GM10266 (cell line): ENCODE measurements at regions not wholly inside any gene's neighbourhood (a gene's known extent, or its start where the extent isn't known, plus 50 kb on each side); places are given as distances from the start of the nearest gene placed in this dataset.

Experiments used
- DNase-seq: peaks from one replicate; pipeline ENCODE4 v3.0.0; 2012; ENCODE audit errors: extremely low spot score
- TF ChIP-seq, protein P1 (sequence below): IDR thresholded peaks from 2 replicates; pipeline ENCODE4 v1.5.1; 2012; ENCODE audit warnings: mild to moderate bottlenecking, low read depth; ENCODE audit not compliant: control insufficient read depth, insufficient read depth; ENCODE audit errors: missing control alignments

DNA sequence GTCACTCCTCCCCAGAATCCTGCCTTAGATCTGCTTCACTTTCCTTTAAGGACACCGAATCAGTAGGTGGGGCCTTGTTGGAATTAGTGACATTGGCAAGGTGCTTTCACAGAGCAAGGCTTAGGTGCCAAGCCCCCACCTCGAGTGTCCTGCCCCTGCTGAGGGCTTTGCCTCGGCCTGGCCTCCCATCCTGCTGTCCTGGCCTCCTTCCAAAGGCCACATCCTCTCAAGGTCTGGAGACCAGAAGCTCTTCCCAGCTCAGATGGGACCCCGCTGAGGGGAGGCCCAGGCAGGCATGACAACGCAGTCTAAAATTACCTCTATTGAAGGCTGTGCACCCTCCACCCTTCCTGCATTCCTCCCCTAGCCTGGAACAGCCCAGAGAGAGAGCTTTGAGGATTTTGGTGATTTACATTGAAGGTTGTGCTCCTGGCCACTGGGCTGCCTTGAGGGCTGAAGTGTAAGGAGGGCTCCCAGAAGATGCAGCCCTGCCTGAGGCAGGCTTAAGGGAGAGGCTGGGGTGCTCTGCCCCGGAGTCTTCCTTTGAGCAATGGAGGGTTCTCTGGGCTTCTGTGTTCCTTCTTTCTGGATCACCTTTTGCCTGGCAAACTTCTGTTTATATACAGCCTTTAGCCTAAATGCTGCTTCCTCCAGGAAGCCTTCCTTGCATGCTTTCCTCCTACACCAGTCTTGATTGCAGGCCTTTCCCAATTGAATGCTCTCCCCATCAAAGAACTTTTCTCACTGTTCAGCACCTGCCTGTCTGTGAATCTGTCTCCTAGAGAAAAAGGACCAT is 154.4 kb downstream of the DDX1 start:
- DNase-seq: no peak
- TF ChIP-seq, protein P1, sequence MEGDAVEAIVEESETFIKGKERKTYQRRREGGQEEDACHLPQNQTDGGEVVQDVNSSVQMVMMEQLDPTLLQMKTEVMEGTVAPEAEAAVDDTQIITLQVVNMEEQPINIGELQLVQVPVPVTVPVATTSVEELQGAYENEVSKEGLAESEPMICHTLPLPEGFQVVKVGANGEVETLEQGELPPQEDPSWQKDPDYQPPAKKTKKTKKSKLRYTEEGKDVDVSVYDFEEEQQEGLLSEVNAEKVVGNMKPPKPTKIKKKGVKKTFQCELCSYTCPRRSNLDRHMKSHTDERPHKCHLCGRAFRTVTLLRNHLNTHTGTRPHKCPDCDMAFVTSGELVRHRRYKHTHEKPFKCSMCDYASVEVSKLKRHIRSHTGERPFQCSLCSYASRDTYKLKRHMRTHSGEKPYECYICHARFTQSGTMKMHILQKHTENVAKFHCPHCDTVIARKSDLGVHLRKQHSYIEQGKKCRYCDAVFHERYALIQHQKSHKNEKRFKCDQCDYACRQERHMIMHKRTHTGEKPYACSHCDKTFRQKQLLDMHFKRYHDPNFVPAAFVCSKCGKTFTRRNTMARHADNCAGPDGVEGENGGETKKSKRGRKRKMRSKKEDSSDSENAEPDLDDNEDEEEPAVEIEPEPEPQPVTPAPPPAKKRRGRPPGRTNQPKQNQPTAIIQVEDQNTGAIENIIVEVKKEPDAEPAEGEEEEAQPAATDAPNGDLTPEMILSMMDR: no peak

DNA sequence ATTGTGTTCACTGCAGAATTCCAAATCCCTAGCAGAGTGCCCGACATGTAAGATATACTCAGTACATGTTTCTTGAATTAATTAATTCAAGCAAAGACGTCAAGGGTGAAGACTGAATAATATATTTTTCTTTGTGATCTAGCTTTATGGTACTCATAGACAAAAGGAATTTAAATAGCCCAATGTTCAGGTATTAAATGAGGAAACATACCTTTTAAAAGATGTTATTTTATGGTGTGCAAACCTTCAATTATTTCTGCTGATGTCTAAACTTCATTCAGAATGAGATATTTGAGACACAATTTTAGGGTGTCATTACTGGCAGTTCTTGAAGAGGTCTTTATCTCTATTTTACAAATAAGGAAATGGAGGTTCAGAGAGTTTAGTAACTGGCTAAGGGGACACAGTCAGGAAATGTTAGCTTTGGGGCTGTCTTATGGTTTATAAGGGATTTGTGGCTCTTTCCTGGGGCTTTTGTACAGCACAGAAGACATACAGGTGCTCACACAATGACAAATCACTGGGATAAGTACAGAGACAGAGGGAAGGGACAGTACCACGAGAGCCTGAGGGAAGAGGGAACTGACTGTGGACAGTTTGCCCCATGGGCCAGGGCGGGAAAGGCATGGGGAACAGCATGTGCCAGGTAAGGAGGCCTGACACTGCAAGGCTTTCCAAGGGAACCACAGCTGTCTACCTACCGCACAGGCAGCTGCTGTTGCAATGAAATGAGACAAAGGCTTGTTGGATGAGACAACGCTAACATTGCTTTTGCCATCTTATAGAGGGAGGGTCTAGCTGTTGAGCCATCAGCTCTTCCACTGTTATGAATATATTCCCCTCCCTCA is 155.3 kb downstream of the DDX1 start:
- no peak for DNase-seq
- TF ChIP-seq, protein P1: no peak

DNA sequence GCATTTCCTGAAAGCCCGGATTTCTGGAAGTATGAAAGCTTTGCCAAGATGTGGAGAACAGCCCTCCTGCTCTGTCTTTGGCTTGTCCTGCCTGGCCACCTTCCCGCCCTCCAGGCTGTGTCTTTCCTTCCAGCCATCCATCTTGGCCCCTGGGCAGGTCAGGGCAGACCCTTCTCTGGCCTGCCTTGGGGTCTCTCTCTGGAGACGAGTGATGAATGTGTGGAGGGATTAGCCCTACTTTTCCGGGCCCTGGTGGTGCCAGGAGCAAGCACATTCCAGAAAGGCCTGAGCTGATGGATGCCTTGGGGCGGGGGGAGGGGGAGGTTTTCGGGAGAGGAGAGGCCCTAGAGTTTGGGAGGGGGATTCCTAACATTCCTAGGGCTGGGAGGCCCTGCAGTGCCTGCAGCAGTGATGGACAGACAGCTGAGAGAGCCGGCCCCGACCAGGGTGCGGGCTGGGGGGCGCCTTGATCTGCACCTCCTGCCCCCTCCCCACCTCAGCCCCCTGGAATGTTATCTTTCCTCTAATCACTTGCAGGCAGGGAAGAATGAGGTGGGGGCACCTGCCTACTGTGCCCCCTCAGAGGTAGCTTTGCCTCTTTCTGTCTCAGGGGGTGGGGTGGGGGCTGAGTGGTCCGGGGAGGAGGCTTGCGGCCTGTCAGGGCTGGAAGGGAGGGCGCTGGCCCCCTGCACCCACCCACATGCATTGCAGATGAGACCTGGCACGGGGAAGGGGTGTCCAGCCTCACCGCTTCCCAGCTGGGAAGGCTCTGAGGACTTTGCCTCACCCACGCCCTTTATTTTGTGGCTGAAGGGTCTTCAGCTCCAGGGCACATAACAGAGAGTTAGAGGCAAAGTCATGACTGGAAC is 156.2 kb downstream of the DDX1 start:
- TF ChIP-seq, protein P1: no peak
- DNase-seq: no peak

DNA sequence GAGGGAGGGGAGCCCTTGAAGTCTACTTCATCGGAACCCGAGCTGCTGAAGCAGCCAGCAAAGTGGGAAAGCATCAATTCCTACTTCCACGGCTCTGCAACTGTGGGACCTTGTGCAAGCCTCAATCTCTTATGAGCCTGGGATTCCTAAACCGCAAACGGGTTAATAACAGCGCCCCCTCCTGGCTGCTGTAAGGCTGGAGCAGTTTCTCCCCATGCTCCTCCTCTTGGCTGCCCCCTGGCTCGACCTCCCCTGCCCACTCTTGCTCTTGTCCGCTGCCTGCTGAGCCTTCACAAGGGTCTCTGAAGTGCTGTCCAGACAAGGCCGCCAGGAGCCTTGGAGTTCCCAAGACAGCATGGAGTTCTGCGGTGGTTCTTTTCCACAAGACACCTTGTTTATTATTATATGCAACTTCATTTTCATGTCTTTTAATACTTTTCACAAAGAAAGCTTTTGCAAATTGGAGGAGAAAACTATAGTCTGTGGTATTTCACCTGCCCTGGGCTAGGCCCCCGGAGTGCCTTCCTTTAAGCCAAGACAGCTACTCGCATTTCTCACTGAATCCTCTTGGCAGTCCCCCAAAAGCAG is 157.2 kb downstream of the DDX1 start:
- DNase-seq: peak; percentile 44

DNA sequence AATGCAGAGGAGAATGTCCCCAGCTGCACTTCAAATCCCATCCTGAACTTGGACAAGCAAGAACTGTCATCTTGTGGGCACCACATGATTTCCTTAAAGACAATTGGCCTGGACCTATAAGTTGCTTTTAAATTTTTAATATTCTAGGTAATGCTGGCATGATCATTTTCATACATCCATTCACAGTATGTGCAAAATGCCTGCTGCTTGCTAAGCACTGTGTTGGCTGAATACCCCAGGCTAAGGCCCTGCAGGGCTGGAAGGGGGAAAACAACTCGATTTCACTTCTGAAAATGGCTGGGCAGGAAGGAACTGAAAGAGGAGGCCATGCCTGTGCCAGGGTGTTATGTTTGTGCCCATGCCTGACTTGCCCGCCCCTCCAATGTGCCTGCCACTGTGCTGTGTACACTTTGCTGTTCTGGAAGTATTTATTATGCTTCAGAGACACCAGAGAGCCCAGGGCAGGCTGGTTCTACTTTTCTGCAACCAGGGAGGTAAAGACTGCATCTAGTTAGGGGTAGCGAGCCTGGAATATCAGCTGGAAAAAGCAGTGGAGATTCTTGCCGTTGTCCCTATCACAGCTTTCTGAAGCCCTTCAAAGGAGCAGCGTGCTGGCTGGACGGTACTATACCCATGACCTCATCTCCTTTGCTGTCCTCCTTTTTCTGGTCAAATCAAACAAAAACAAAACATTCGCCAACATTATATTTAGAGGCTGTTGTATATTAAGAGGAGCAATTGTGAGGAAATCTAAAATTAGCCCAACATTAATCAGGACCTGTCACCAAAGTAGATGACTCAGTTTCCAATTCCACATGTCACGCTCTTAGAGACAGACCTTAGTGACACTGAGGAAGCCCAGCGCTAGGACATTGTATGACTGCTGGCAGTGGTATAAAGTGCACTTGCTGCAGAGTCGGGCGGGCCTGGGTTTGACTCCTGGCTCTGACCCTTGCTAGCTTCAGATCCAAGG is 158.1 kb downstream of the DDX1 start:
- TF ChIP-seq, protein P1: no peak
- DNase-seq: no peak

More for the DNA sequence above, 157.2 kb downstream of the DDX1 start:
- TF ChIP-seq, protein P1: peak; percentile 36

DNA sequence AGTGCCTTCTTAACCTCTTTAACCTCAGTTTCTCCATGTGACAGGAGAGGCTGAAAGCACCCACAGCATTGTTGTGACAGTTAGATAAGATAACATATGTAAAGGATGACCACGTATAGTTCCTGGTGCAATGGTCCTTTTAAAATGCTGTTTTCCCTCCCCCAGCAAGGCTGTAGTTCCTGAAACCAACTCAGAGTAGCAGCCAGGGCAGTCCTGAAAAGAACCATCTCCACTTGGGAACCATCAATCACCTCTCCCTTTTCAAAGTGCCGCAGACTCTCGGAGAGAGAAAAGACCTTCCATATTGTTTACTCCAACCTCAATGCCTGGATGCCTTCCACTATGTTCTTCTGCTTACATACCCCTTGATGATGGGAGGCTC is 158.8 kb downstream of the DDX1 start:
- TF ChIP-seq, protein P1: no peak
- no peak for DNase-seq
